GM23338 (cell line): ENCODE measurements at regions not wholly inside any gene's neighbourhood (a gene's known extent, or its start where the extent isn't known, plus 50 kb on each side); places are given as distances from the start of the nearest gene placed in this dataset.

ENCODE experiments used
- EZH2 ChIP-seq: fragments of 200-600 bp; sonication (generic); IDR thresholded peaks from one replicate; pipeline ENCODE4 v1.8.0; 2017; ENCODE audit warnings: antibody characterized with exemption, mild to moderate bottlenecking, low read depth; ENCODE audit not compliant: unreplicated experiment
- EZH2phosphoT487 ChIP-seq: fragments of 200-600 bp; sonication (generic); IDR thresholded peaks from one replicate; pipeline ENCODE4 v1.8.1; 2018; ENCODE audit warnings: antibody characterized with exemption; ENCODE audit not compliant: unreplicated experiment
- JUNB ChIP-seq: IDR thresholded peaks from one replicate; pipeline ENCODE4 v1.6.1; 2016; ENCODE audit warnings: antibody characterized with exemption; ENCODE audit not compliant: unreplicated experiment
- NANOG ChIP-seq: IDR thresholded peaks from 2 replicates; pipeline ENCODE4 v1.6.1; 2016; ENCODE audit warnings: antibody characterized with exemption, borderline replicate concordance
- POLR2AphosphoS5 ChIP-seq: IDR thresholded peaks from 2 replicates; pipeline ENCODE4 v1.6.1; 2016; ENCODE audit warnings: antibody characterized with exemption, low read depth
- REST ChIP-seq: IDR thresholded peaks from one replicate; pipeline ENCODE4 v1.6.1; 2018; ENCODE audit warnings: antibody characterized with exemption; ENCODE audit not compliant: unreplicated experiment
- TF ChIP-seq, protein P1 (sequence below), 2 experiments: fragments of 200-600 bp in 1 of 2; sonication (generic) in 1 of 2; conservative IDR thresholded peaks; 2 replicates each; pipeline versions ENCODE4 v1.5.1 to v1.6.1; 2016 to 2017; ENCODE audit warnings: antibody characterized with exemption in 2 of 2, low read depth in 2 of 2, mild to moderate bottlenecking in 2 of 2, moderate library complexity in 1 of 2

GRCh38 chr18:66136039-66136438 lies 385.2 kb downstream of the CDH7 start:
- TF ChIP-seq, protein P1, sequence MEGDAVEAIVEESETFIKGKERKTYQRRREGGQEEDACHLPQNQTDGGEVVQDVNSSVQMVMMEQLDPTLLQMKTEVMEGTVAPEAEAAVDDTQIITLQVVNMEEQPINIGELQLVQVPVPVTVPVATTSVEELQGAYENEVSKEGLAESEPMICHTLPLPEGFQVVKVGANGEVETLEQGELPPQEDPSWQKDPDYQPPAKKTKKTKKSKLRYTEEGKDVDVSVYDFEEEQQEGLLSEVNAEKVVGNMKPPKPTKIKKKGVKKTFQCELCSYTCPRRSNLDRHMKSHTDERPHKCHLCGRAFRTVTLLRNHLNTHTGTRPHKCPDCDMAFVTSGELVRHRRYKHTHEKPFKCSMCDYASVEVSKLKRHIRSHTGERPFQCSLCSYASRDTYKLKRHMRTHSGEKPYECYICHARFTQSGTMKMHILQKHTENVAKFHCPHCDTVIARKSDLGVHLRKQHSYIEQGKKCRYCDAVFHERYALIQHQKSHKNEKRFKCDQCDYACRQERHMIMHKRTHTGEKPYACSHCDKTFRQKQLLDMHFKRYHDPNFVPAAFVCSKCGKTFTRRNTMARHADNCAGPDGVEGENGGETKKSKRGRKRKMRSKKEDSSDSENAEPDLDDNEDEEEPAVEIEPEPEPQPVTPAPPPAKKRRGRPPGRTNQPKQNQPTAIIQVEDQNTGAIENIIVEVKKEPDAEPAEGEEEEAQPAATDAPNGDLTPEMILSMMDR (conservative IDR thresholded peaks at IDR 0.05; ENCODE audit: low read depth in 2 of 2): no peak
- TF ChIP-seq EZH2phosphoT487 (no peak), POLR2AphosphoS5 (no peak), REST (no peak), EZH2 (no peak), NANOG (no peak), JUNB (no peak)
